HG03432 (cell line): ENCODE measurements at regions not wholly inside any gene's neighbourhood (a gene's known extent, or its start where the extent isn't known, plus 50 kb on each side); places are given as distances from the start of the nearest gene placed in this dataset.

ENCODE experiments used
- ATAC-seq: cut with Tn5 transposase; IDR thresholded peaks from one replicate; pipeline ENCODE4 v1.9.1; 2021; ENCODE audit warnings: mild to moderate bottlenecking, moderate library complexity; ENCODE audit not compliant: unreplicated experiment

DNA sequence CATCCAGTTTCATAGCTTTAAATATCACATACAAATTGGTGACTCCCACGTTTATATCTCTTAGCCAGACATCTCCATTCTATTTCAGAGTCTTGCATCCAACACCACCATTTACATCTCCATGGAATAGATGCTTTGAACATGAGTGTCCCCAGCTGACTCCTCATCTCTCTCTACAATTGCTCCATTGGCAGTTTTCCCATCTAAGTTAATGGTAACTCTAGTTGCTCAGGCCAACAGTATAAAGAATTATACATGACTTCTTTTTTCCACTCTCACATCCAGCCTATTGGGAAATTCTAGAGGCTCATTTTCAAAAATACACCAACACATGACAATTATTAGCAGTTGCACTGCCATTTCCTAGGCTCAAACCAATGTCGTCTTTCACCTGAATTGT, 388.2 kb downstream of the STIM2 start:
- ATAC-seq: no peak

DNA sequence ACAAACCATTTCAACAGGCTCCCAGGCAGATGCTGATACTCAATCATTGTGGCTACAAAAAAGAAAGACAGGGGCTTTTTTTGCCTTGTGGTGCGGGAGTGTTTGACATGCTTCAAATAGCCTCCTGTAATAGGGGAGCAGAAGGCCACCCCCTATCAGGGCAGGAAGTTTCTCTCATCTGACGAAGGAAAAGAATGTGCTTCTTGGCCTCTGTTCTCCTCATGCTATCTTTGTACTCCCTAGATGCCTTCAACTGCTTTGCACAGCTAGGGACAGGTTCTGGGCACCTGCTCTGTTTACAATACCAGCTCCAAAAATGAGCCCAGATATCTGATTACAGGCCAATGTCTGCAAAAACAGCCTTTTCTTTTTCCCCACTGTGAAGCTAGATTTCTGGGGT, 391.1 kb downstream of the STIM2 start:
- ATAC-seq: no peak

GRCh38 chr4:27267339-27267969, 406.8 kb downstream of the STIM2 start:
- no peak for ATAC-seq

DNA sequence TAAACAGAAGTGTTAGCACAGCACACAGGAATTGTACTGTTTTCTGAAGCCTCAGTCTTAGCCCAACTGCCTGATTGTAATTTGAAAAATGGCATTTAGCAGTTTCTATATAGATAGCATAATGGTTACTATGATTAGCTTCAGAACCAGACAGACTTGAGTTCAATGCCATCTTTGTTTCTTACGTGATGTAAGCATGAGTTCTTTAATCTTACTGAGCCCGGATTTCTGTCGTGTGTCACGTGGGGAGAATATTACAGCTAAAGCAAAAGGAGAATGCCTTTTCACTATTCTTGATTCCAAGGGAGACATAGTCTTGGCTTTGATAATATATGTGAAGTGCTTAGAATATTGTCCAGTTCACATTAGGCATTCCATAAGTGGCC, 407.3 kb downstream of the STIM2 start:
- ATAC-seq: no peak

GRCh38 chr4:27270435-27270834, 409.8 kb downstream of the STIM2 start:
- ATAC-seq: no peak

DNA sequence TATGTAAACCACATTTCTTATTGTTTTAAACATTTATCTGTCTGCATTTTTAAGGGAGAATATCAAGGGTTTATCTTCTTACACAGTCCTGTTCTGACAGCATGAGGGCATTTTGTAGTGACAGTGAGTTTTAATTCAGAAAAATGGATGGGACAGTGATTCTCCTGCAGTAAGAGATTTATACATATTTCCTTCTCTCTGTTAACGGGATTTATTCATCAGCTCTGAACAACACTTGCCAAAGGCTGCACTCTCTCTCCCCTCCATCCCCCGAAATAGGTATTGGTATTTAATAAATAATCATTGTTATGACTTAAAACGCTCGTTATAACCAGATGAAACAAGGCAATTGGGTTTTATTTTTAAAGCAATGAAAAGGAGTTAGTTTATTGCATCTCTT, 410.9 kb downstream of the STIM2 start:
- no peak for ATAC-seq

DNA sequence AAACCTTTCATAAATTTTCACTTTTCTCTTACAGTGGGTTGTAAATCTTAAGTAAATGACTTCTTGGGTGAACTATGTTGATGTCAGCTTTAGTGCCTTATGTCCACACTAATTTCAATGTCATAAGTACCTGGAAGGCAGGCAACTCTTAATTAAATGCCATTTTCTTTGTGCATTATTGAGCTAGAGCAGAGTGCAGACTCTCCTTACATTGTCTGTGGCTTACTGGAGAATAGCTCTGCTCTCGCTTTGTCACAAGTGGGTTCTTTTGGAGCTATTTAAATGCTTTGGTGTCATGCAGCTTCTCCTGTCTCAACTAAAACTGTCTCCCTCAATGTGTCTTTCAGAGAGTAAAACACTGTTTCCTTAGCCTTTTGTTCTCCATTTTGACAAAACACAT, 411.6 kb downstream of the STIM2 start:
- ATAC-seq: no peak

DNA sequence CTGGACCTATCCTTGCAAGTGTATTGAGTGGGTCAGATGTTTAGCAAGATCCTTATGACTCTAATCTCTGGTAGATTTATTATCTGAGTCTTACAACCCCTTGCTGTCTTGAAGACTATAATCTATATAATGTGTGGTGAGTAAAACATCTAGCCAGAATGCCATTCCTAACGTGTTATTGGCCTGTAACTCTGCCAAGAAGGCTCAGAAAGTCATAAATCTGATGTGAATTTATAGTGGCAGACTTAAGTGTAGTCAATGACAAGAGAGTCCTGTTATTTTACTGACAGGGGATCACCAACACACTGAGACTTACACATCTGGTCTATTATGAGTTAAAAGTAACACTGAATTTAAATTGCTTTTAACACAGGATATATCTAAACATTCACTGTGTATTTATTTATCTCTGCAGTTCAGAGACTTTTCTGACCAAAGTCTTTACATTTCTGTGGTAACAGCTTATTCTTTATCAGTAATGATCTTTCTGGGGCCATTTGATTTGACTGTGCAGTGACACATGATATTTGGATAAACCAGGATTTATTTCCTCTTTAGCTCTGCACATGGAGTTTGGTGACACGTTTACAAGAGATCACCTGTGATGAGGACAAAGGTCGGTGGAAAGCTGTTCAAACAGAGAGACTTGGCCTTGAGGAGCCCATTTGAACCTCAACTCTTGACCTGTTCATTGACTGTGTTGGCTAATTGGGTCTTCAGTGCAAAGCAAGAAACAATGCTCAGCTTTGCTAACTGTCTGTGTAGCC, 415.8 kb downstream of the STIM2 start:
- no peak for ATAC-seq

DNA sequence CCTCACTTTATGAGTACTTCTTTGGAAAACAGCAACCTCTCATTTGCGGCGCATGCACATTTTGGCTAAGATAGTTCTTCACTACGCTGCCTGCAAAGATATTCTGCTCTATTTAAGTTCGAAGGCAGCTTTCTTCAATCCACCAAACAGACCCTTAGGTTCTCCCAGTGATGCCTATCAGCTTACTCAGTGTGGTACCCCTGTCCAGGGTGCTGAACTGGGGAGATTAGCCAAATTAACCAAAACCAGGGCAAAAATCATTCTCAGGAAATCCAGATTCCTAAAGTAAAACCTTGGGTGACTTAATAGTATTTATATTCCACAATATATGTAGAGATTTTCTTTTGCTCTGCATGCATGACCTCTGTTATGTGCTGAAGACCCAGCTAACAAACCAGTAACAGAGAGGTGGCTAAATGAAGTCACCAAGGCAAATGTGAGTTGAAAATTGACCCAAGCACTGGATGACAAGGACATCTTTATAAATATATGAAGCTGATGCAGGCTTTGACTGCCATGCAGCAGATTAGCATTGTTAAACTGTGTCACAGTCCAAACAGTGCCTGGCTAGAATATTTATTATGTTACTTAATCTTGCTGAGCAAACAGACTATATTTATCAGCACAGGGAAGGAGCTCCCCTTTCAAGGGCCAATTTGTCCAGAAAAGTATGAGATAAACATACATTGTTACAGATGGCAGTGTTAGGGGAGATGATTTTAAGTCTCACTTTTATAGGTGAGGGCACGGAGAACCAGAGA, 418.2 kb downstream of the STIM2 start:
- ATAC-seq: no peak

GRCh38 chr4:27288496-27288895, 427.9 kb downstream of the STIM2 start:
- ATAC-seq: no peak

DNA sequence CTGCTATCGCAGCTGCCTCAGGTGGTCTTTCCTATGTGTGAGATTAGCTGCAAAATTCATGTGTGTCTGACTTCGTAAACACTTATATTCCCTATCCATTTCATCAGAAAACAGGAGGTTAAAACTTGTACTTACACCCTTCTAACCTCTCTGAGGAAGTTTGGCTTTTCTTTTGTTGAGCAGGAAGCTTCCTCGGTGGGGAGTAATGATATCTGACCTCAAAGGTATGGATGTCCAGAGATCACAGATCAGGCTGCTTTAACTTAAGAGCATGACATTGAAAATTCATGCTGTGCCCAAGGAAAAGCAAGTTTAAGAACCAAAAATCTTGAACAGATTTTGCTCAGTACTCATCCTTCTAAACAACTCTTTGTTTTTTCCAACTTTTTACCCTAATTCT, 429.1 kb downstream of the STIM2 start:
- no peak for ATAC-seq

- no peak for ATAC-seq
Measured at GRCh38 chr4:27293831-27294230, 433.2 kb downstream of the STIM2 start.

- no peak for ATAC-seq
Measured at GRCh38 chr4:27304751-27305150, 444.1 kb downstream of the STIM2 start.

DNA sequence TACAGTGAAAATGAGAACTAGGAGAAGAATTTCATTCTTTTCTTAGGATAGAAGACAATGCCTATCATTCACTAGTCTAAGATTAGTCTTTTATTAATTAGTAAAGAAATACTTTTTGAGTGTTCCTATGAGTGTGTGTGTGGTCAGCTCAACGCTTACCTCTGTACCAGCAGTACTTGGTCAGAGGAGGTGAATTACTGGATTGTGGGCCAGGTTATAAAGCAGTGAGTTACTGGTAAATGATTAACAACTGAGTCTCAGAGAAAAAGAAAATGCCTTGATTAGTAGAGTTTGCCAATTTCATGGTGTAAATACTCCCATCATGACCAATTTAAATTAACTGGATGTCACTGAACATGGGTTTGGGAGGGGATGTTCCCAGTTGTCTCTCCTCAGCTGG, 444.6 kb downstream of the STIM2 start:
- ATAC-seq: no peak

DNA sequence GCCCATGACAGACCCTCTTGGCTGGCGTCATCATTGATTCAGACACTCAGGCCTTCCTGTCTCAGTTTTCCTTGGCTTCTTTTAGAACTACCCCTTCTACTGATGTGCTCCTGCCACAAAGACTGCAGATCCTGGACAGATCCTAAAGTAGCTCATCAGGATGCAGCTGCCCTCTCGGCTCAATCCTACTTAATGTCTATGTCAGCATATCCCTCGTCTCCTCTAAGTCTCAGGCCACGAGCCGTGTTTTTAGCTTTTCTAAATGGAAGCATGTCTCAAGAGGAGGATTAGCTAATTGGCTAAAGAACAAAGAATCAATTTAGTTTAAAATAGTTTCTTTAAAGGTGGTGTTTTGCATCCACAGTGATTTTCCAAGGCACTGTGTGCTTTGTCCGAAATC, 447.7 kb downstream of the STIM2 start:
- ATAC-seq: no peak

- no peak for ATAC-seq
Measured at GRCh38 chr4:27315625-27316024, 455.0 kb downstream of the STIM2 start.

GRCh38 chr4:27316176-27316575, 455.5 kb downstream of the STIM2 start:
- no peak for ATAC-seq

- no peak for ATAC-seq
Measured at GRCh38 chr4:27318740-27319139, 458.1 kb downstream of the STIM2 start.

- ATAC-seq: no peak
Measured at GRCh38 chr4:27326991-27327390, 466.4 kb downstream of the STIM2 start.

GRCh38 chr4:27327421-27328181, 467.0 kb downstream of the STIM2 start:
- ATAC-seq: peak; percentile 74

DNA sequence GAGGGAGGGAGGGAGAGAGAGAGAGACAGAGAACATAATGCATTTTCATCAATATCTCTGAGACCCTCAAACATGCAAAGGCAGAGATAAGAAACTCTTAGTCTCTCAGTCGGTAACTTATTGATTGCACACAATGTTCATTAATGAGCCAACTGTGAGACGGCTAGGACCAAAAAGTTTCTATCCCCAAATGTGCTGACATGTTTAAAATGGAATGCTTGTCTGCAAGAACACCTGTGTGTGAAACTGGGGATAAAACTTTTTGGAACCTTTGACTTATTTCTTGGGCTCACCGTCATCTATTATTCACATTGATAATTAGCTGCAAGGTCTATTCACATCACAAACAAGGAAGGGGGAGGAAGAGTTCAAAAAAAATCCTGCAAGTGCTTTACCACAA, 477.9 kb downstream of the STIM2 start:
- no peak for ATAC-seq
